DMS153 (cell line): ENCODE measurements at regions not wholly inside any gene's neighbourhood (a gene's known extent, or its start where the extent isn't known, plus 50 kb on each side); places are given as distances from the start of the nearest gene placed in this dataset.

Experiments used
- DNase-seq: peaks from one replicate; lab custom pipeline; 2025; lab: John Stamatoyannopoulos, UW

- DNase-seq, result no peak
Observed at GRCh38 chr12:76706761-76707160, 57.2 kb upstream of the ZDHHC17 start.

DNA sequence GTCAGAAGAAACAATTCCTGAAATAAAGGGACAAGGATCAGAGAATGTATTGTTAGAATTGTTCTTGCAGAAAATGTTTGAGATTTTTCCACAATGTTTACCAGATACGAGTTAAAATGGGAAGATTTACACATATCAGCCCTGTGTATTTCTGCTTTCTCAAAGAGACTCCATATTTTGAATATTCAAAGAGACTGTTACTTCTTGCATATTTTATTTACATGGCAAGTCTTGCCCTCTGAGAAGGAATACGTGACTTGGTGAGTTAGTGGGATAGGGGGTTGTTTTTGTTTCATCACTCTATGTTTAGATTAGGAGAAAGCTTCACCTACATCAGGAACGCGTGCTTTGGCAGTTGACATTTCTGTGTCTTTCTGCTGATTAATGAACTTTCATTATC is 56.1 kb upstream of the ZDHHC17 start:
- DNase-seq, result no peak

- no peak for DNase-seq
Observed at GRCh38 chr12:76708296-76708695, 55.6 kb upstream of the ZDHHC17 start.

DNA sequence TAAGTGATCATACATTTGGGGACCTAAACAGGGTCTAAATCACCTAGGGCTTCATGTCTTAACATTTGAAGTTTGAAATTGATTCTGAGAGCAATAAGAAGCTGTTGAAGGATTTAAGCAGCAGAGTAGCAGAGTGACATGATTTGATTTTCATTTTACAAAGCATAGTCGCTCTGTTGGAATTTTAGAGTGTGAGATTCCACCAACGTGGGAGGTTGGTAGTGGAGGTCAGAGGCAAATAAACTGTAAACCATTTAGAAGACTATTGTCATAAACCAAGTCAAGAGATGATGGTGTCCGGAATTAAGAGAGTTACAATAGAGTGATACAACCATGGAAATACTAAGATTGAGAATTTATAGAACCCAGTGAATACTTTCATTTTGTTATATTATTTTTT is 52.7 kb upstream of the ZDHHC17 start:
- no peak for DNase-seq

GRCh38 chr12:76713130-76713529 is 50.8 kb upstream of the ZDHHC17 start:
- DNase-seq, result no peak

- DNase-seq, result no peak
Observed at GRCh38 chr12:76713986-76714385, 49.9 kb upstream of the ZDHHC17 start.
